K562 (cell line): ENCODE measurements at regions not wholly inside any gene's neighbourhood (a gene's known extent, or its start where the extent isn't known, plus 50 kb on each side); places are given as distances from the start of the nearest gene placed in this dataset.

ENCODE experiments used
- ELF1 ChIP-seq: fragments of 200-800 bp; sonication (Bioruptor generic); IDR thresholded peaks from 2 replicates; pipeline ENCODE4 v1.6.1; 2016; ENCODE audit warnings: missing genetic modification characterization, missing compliant biosample characterization
- GABPB1 ChIP-seq: sonication (generic); formaldehyde crosslinking; IDR thresholded peaks from 2 replicates; pipeline ENCODE4 v1.8.0; 2022; ENCODE audit warnings: mild to moderate bottlenecking, missing genetic modification reagents
- TF ChIP-seq, protein P1 (sequence below): fragments of 250-450 bp; sonication (Bioruptor Pico); IDR thresholded peaks from 2 replicates; pipeline ENCODE4 v1.8.0; 2021; ENCODE audit warnings: moderate library complexity, mild to moderate bottlenecking, inconsistent platforms
- TF ChIP-seq, protein P2 (sequence below): fragments of 450-650 bp; IDR thresholded peaks from 2 replicates; pipeline ENCODE4 v1.6.1; 2016; ENCODE audit warnings: mild to moderate bottlenecking, moderate library complexity
- TF ChIP-seq, protein P3 (sequence below): fragments of 250-450 bp; sonication (Bioruptor Pico); IDR thresholded peaks from 2 replicates; pipeline ENCODE4 v1.8.0; 2022; ENCODE audit warnings: moderate library complexity, mild to moderate bottlenecking, inconsistent platforms
- TF ChIP-seq, protein P4 (sequence below), 3 experiments: fragments of 200-800 bp in 1 of 3; fragments of 250-450 bp in 1 of 3; fragments of 450-650 bp in 1 of 3; sonication (Bioruptor Pico) in 1 of 3; sonication (Bioruptor generic) in 1 of 3; formaldehyde crosslinking in 1 of 3; IDR thresholded peaks; 2 replicates each; pipeline versions ENCODE4 v1.6.1 to v1.8.0; 2016 to 2022; ENCODE audit warnings: mild to moderate bottlenecking in 2 of 3, missing genetic modification characterization in 2 of 3, missing compliant biosample characterization in 1 of 3, moderate library complexity in 1 of 3

DNA sequence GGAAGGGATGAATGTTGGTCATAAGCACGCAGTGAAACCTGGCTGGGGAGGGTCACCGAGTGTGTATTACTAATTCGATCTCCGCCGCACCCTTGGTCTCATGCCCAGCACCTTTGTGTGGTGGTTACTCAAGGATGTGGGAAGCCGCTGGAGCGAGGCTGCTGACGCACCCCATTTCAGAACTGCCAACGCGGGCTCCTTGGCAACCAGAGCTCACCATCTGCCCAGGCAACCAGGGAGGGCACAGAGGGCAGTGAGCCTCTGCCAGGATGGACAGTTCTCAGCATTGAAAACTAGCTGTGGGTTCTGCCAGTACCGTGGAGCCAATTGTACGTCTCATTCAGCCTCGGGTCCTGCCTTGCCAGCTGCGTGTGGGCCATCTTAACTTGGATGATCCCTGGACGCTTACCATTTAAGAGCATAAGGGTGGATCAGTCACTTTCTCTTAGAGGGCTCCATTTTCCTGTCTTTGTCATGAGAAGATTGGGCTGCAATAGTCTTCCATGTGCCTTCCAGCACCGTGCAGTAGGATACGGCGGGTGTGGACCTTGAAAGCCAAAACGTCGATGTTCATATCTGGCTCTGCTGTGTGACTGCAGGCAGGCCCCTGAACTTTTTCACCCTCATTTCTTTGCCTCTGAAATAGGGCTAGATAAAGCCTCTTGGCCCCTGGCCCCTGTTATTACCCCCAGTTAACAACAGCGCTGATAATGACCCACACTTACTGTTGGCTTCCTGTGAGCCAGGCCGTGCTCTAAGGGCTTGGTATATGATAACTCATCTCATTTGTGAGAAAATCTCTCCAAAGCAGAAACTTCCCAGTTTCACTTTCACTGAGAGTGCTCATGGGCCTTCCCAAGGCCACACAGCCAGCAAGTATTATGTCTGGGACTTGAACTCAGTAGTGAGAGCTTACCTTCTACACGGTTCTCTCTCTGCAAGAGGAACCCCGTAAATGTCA is 238.8 kb downstream of the OPA1 start (continued):
- TF ChIP-seq, protein P1, sequence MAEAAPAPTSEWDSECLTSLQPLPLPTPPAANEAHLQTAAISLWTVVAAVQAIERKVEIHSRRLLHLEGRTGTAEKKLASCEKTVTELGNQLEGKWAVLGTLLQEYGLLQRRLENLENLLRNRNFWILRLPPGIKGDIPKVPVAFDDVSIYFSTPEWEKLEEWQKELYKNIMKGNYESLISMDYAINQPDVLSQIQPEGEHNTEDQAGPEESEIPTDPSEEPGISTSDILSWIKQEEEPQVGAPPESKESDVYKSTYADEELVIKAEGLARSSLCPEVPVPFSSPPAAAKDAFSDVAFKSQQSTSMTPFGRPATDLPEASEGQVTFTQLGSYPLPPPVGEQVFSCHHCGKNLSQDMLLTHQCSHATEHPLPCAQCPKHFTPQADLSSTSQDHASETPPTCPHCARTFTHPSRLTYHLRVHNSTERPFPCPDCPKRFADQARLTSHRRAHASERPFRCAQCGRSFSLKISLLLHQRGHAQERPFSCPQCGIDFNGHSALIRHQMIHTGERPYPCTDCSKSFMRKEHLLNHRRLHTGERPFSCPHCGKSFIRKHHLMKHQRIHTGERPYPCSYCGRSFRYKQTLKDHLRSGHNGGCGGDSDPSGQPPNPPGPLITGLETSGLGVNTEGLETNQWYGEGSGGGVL, result no peak
- no peak for TF ChIP-seq GABPB1 (CRISPR knock-in tag)
- TF ChIP-seq, protein P2, sequence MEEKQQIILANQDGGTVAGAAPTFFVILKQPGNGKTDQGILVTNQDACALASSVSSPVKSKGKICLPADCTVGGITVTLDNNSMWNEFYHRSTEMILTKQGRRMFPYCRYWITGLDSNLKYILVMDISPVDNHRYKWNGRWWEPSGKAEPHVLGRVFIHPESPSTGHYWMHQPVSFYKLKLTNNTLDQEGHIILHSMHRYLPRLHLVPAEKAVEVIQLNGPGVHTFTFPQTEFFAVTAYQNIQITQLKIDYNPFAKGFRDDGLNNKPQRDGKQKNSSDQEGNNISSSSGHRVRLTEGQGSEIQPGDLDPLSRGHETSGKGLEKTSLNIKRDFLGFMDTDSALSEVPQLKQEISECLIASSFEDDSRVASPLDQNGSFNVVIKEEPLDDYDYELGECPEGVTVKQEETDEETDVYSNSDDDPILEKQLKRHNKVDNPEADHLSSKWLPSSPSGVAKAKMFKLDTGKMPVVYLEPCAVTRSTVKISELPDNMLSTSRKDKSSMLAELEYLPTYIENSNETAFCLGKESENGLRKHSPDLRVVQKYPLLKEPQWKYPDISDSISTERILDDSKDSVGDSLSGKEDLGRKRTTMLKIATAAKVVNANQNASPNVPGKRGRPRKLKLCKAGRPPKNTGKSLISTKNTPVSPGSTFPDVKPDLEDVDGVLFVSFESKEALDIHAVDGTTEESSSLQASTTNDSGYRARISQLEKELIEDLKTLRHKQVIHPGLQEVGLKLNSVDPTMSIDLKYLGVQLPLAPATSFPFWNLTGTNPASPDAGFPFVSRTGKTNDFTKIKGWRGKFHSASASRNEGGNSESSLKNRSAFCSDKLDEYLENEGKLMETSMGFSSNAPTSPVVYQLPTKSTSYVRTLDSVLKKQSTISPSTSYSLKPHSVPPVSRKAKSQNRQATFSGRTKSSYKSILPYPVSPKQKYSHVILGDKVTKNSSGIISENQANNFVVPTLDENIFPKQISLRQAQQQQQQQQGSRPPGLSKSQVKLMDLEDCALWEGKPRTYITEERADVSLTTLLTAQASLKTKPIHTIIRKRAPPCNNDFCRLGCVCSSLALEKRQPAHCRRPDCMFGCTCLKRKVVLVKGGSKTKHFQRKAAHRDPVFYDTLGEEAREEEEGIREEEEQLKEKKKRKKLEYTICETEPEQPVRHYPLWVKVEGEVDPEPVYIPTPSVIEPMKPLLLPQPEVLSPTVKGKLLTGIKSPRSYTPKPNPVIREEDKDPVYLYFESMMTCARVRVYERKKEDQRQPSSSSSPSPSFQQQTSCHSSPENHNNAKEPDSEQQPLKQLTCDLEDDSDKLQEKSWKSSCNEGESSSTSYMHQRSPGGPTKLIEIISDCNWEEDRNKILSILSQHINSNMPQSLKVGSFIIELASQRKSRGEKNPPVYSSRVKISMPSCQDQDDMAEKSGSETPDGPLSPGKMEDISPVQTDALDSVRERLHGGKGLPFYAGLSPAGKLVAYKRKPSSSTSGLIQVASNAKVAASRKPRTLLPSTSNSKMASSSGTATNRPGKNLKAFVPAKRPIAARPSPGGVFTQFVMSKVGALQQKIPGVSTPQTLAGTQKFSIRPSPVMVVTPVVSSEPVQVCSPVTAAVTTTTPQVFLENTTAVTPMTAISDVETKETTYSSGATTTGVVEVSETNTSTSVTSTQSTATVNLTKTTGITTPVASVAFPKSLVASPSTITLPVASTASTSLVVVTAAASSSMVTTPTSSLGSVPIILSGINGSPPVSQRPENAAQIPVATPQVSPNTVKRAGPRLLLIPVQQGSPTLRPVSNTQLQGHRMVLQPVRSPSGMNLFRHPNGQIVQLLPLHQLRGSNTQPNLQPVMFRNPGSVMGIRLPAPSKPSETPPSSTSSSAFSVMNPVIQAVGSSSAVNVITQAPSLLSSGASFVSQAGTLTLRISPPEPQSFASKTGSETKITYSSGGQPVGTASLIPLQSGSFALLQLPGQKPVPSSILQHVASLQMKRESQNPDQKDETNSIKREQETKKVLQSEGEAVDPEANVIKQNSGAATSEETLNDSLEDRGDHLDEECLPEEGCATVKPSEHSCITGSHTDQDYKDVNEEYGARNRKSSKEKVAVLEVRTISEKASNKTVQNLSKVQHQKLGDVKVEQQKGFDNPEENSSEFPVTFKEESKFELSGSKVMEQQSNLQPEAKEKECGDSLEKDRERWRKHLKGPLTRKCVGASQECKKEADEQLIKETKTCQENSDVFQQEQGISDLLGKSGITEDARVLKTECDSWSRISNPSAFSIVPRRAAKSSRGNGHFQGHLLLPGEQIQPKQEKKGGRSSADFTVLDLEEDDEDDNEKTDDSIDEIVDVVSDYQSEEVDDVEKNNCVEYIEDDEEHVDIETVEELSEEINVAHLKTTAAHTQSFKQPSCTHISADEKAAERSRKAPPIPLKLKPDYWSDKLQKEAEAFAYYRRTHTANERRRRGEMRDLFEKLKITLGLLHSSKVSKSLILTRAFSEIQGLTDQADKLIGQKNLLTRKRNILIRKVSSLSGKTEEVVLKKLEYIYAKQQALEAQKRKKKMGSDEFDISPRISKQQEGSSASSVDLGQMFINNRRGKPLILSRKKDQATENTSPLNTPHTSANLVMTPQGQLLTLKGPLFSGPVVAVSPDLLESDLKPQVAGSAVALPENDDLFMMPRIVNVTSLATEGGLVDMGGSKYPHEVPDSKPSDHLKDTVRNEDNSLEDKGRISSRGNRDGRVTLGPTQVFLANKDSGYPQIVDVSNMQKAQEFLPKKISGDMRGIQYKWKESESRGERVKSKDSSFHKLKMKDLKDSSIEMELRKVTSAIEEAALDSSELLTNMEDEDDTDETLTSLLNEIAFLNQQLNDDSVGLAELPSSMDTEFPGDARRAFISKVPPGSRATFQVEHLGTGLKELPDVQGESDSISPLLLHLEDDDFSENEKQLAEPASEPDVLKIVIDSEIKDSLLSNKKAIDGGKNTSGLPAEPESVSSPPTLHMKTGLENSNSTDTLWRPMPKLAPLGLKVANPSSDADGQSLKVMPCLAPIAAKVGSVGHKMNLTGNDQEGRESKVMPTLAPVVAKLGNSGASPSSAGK, result peak; percentile 73
- TF ChIP-seq, protein P3, sequence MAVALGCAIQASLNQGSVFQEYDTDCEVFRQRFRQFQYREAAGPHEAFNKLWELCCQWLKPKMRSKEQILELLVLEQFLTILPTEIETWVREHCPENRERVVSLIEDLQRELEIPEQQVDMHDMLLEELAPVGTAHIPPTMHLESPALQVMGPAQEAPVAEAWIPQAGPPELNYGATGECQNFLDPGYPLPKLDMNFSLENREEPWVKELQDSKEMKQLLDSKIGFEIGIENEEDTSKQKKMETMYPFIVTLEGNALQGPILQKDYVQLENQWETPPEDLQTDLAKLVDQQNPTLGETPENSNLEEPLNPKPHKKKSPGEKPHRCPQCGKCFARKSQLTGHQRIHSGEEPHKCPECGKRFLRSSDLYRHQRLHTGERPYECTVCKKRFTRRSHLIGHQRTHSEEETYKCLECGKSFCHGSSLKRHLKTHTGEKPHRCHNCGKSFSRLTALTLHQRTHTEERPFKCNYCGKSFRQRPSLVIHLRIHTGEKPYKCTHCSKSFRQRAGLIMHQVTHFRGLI, result 0 out of 2 replicates have a peak, but pooled peaks have one; percentile 52
- TF ChIP-seq, protein P4, sequence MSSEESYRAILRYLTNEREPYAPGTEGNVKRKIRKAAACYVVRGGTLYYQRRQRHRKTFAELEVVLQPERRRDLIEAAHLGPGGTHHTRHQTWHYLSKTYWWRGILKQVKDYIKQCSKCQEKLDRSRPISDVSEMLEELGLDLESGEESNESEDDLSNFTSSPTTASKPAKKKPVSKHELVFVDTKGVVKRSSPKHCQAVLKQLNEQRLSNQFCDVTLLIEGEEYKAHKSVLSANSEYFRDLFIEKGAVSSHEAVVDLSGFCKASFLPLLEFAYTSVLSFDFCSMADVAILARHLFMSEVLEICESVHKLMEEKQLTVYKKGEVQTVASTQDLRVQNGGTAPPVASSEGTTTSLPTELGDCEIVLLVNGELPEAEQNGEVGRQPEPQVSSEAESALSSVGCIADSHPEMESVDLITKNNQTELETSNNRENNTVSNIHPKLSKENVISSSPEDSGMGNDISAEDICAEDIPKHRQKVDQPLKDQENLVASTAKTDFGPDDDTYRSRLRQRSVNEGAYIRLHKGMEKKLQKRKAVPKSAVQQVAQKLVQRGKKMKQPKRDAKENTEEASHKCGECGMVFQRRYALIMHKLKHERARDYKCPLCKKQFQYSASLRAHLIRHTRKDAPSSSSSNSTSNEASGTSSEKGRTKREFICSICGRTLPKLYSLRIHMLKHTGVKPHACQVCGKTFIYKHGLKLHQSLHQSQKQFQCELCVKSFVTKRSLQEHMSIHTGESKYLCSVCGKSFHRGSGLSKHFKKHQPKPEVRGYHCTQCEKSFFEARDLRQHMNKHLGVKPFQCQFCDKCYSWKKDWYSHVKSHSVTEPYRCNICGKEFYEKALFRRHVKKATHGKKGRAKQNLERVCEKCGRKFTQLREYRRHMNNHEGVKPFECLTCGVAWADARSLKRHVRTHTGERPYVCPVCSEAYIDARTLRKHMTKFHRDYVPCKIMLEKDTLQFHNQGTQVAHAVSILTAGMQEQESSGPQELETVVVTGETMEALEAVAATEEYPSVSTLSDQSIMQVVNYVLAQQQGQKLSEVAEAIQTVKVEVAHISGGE (CRISPR knock-in tag; IDR thresholded peaks at IDR 0.05), result 0 out of 6 replicates have a peak, but pooled peaks of 1 of the 3 experiments have one; percentile 20
- no peak for TF ChIP-seq ELF1 (tag)
